ENCODE measurements at regions not wholly inside any gene's neighbourhood (a gene's known extent, or its start where the extent isn't known, plus 50 kb on each side); places are given as distances from the start of the nearest gene placed in this dataset.

GRCh38 chr2:120526997-120527945 lies 181.3 kb downstream of the INHBB start:
- no peak for TF ChIP-seq SIN3A (IDR thresholded peaks at IDR 0.05; ENCODE audit: borderline replicate concordance, insufficient read depth, low read length)
- no peak for TF ChIP-seq POLR2AphosphoS5 (IDR thresholded peaks at IDR 0.05; ENCODE audit: low read depth, low read length)

- no peak for TF ChIP-seq REST (IDR thresholded peaks at IDR 0.05; ENCODE audit: insufficient read depth in 1 of 2, low read depth in 2 of 2, low read length in 2 of 2)
Measured at GRCh38 chr2:120528051-120528692, 182.2 kb downstream of the INHBB start.

- TF ChIP-seq TAF1 (IDR thresholded peaks at IDR 0.05; ENCODE audit: borderline replicate concordance, insufficient read depth, low read length) (no peak), FOXP2 (optimal IDR thresholded peaks at IDR 0.05; ENCODE audit: borderline replicate concordance, extremely low read depth, extremely low read length, insufficient read depth) (no peak), POLR2AphosphoS5 (IDR thresholded peaks at IDR 0.05; ENCODE audit: low read depth, low read length) (no peak), REST (IDR thresholded peaks at IDR 0.05; ENCODE audit: insufficient read depth in 1 of 2, low read depth in 2 of 2, low read length in 2 of 2) (no peak), SIN3A (IDR thresholded peaks at IDR 0.05; ENCODE audit: borderline replicate concordance, insufficient read depth, low read length) (no peak)
Measured at GRCh38 chr2:120528693-120529076, 182.7 kb downstream of the INHBB start.

GRCh38 chr2:120530781-120531180 lies 184.8 kb downstream of the INHBB start:
- no peak for TF ChIP-seq FOXP2 (optimal IDR thresholded peaks at IDR 0.05; ENCODE audit: borderline replicate concordance, extremely low read depth, extremely low read length, insufficient read depth)
- TF ChIP-seq TAF1 (IDR thresholded peaks at IDR 0.05; ENCODE audit: borderline replicate concordance, insufficient read depth, low read length): no peak
- TF ChIP-seq SIN3A (IDR thresholded peaks at IDR 0.05; ENCODE audit: borderline replicate concordance, insufficient read depth, low read length): no peak
- no peak for TF ChIP-seq REST (IDR thresholded peaks at IDR 0.05; ENCODE audit: insufficient read depth in 1 of 2, low read depth in 2 of 2, low read length in 2 of 2)
- TF ChIP-seq POLR2AphosphoS5 (IDR thresholded peaks at IDR 0.05; ENCODE audit: low read depth, low read length): no peak

GRCh38 chr2:120531365-120531764 lies 185.4 kb downstream of the INHBB start:
- TF ChIP-seq FOXP2 (optimal IDR thresholded peaks at IDR 0.05; ENCODE audit: borderline replicate concordance, extremely low read depth, extremely low read length, insufficient read depth): no peak
- TF ChIP-seq TAF1 (IDR thresholded peaks at IDR 0.05; ENCODE audit: borderline replicate concordance, insufficient read depth, low read length): no peak
- no peak for TF ChIP-seq POLR2AphosphoS5 (IDR thresholded peaks at IDR 0.05; ENCODE audit: low read depth, low read length)
- no peak for TF ChIP-seq SIN3A (IDR thresholded peaks at IDR 0.05; ENCODE audit: borderline replicate concordance, insufficient read depth, low read length)

Measured in PFSK-1 (cell line).